Stimulated activated CD4-positive, alpha-beta T cell treated with anti-CD3 and anti-CD28 coated beads, Interleukin-12 subunit alpha, Interleukin-12 subunit beta, amount 100 ng/mL, for 48 hours (primary cell): ENCODE measurements at regions not wholly inside any gene's neighbourhood (a gene's known extent, or its start where the extent isn't known, plus 50 kb on each side); places are given as distances from the start of the nearest gene placed in this dataset.

Experiments used
- DNase-seq, 3 donors: peaks; one replicate each; pipeline ENCODE4 v3.0.0-alpha.2; 2020; ENCODE audit warnings: low read depth in 2 of 3, low spot score in 1 of 3

- no peak for DNase-seq
Measured at GRCh38 chr7:132733860-132734259, 157.6 kb upstream of the PLXNA4 start.

GRCh38 chr7:132732321-132732865, 156.1 kb upstream of the PLXNA4 start:
- no peak for DNase-seq

GRCh38 chr7:132730105-132730504, 153.8 kb upstream of the PLXNA4 start:
- no peak for DNase-seq

GRCh38 chr7:132723506-132724081, 147.3 kb upstream of the PLXNA4 start:
- DNase-seq = no peak

GRCh38 chr7:132720835-132721234, 144.6 kb upstream of the PLXNA4 start:
- DNase-seq = no peak

GRCh38 chr7:132713893-132714292, 137.6 kb upstream of the PLXNA4 start:
- no peak for DNase-seq

GRCh38 chr7:132709971-132710567, 133.8 kb upstream of the PLXNA4 start:
- peak in 1 of 3 donors; percentile 2 for DNase-seq

- DNase-seq = no peak
Measured at GRCh38 chr7:132708470-132708869, 132.2 kb upstream of the PLXNA4 start.

GRCh38 chr7:132705146-132705545, 128.9 kb upstream of the PLXNA4 start:
- no peak for DNase-seq

- no peak for DNase-seq
Measured at GRCh38 chr7:132703742-132704141, 127.5 kb upstream of the PLXNA4 start.

GRCh38 chr7:132697003-132697402, 120.7 kb upstream of the PLXNA4 start:
- DNase-seq = no peak

- DNase-seq = no peak
Measured at GRCh38 chr7:132696332-132696731, 120.1 kb upstream of the PLXNA4 start.

- DNase-seq = no peak
Measured at GRCh38 chr7:132691201-132691600, 114.9 kb upstream of the PLXNA4 start.

GRCh38 chr7:132690174-132690573, 113.9 kb upstream of the PLXNA4 start:
- no peak for DNase-seq

GRCh38 chr7:132687981-132688383, 111.7 kb upstream of the PLXNA4 start:
- DNase-seq = no peak

- no peak for DNase-seq
Measured at GRCh38 chr7:132687016-132687415, 110.7 kb upstream of the PLXNA4 start.

- DNase-seq = no peak
Measured at GRCh38 chr7:132685277-132685676, 109.0 kb upstream of the PLXNA4 start.

- DNase-seq = no peak
Measured at GRCh38 chr7:132683896-132684690, 107.8 kb upstream of the PLXNA4 start.

GRCh38 chr7:132681951-132682350, 105.7 kb upstream of the PLXNA4 start:
- no peak for DNase-seq

GRCh38 chr7:132680590-132680989, 104.3 kb upstream of the PLXNA4 start:
- no peak for DNase-seq

- no peak for DNase-seq
Measured at GRCh38 chr7:132678656-132679055, 102.4 kb upstream of the PLXNA4 start.

GRCh38 chr7:132677918-132678317, 101.6 kb upstream of the PLXNA4 start:
- no peak for DNase-seq
